HG03575 (cell line): ENCODE measurements at regions not wholly inside any gene's neighbourhood (a gene's known extent, or its start where the extent isn't known, plus 50 kb on each side); places are given as distances from the start of the nearest gene placed in this dataset.
"Not testable (repeated sequence)": the region's sequence is repeated elsewhere in the genome, so short reads cannot be mapped to it uniquely, and the experiment has no call there.

Experiments
- ATAC-seq: cut with Tn5 transposase; IDR thresholded peaks from one replicate; pipeline ENCODE4 v1.9.1; 2021; ENCODE audit not compliant: unreplicated experiment, insufficient number of reproducible peaks, low FRiP score; ENCODE audit errors: extremely low read depth

DNA sequence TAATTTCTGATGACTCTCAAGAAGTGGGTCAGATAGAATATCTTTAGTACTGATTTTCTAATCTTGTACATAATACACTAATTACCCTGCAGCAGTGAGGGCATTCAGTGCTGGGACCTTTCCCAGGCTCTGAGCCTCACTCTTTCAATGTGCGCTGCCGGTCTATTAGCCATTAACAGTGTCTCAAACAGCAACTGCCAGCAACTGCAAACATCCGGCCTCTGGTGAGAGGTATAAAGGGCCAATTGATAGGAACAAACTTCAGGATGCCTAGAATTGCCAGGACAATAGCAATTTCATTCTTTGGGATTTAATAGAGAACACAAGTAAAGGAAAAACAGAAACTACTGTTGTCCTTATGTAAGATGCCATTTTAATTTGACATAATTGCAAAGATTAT is 604.4 kb upstream of the SPRY2 start:
- ATAC-seq, result no peak

GRCh38 chr13:80939581-80939980 is 598.7 kb upstream of the SPRY2 start:
- no peak for ATAC-seq

DNA sequence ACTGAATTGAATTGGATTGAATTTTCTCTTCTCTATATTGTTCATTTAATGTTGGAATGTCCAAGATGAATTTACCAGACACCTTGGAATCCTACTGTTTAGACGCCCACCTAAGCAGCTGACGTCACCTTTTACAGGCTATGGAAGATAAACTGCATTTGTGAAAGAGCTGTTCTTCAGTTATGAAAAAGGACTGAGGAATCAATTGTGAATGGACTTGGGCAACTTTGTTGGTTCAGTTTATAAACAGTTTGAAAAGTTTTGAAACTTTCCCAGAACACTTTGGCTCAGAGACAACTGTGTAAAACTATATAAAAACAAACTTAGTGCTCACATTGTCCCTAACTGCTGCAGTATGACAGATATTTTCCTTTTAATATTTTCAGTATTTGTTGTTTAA is 590.8 kb upstream of the SPRY2 start:
- ATAC-seq, result no peak

GRCh38 chr13:80931118-80931517 is 590.2 kb upstream of the SPRY2 start:
- ATAC-seq, result no peak

- ATAC-seq, result no peak
These were observed 587.3 kb upstream of the SPRY2 start for GRCh38 chr13:80928241-80928640.

DNA sequence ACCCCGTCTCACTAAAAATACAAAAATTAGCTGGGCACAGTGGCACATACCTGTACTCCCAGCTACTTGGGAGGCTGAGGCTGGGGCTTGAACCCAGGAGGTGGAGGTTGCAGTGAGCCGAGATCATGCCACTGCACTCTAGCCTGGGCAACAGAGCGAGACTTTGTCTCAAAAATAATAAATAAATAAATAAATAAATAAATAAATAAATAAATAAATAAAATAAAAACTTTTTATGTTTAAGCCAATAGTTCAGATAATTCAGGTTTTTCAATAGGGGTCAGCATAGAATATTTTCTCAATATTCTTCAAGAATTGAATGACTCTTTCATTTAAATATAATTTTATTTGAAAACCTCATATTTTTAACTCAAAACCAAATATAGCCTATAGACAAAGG is 585.1 kb upstream of the SPRY2 start:
- ATAC-seq, result not testable (repeated sequence)

- no peak for ATAC-seq
These were observed 583.7 kb upstream of the SPRY2 start for GRCh38 chr13:80924596-80924995.

DNA sequence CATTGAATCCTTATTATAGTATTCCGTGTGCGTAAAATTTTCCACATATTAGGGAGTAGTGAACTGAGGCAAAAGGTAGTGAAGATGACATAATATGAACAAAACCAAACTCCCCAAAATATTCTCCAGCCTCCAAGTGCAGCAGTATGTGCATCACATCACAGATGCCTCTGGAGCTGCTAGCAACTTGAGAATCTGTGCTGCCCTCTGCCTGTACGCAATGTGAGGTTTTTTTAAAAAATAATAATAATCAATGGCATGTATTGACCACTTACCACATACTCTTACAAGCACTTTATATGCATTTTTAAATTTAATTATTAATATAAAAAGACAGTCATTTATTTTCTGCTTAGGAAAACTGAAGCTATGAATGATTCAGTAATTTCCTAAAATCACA is 583.0 kb upstream of the SPRY2 start:
- ATAC-seq, result no peak

- ATAC-seq, result no peak
These were observed 581.0 kb upstream of the SPRY2 start for GRCh38 chr13:80921971-80922370.

GRCh38 chr13:80921541-80921940 is 580.6 kb upstream of the SPRY2 start:
- no peak for ATAC-seq

- no peak for ATAC-seq
These were observed 565.9 kb upstream of the SPRY2 start for GRCh38 chr13:80906860-80907259.

GRCh38 chr13:80904386-80904785 is 563.5 kb upstream of the SPRY2 start:
- no peak for ATAC-seq

DNA sequence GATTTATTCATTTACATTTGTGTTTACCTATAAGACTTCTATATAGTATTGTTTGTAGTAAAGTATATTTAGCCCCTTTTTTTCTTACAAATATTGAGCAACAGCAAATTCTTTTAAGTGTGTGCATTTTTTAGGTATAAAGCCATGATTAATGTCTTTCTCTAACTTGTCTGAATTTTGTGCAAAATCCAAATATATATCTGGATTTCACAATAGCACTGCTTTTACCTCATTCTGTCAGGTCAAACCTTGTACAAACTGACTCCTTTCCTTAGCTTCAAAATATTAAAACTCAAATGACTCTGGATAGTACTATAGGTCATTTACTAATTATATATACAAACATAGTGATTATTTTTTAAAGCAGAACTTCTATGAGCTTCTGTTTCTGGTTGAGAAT is 563.0 kb upstream of the SPRY2 start:
- no peak for ATAC-seq

- no peak for ATAC-seq
These were observed 560.6 kb upstream of the SPRY2 start for GRCh38 chr13:80901530-80901929.

DNA sequence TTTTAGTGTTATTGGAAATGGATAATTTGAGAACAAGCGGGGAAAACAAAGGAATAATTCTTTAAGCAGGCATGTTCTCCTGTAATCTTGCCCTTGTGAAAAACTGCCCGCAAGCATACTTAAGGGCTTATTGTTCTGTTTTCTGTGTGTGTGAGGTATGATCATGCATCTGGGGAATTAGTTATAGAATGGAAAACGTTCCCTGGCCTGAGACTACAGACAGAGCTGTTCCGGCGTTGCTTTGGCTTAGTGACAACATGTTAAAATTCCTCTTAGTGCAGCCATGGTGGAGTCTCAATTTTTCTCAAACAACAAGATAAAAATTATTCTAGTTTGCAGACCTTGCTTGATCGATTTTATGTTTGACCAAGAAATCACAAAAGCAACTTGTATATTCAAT is 560.2 kb upstream of the SPRY2 start:
- ATAC-seq, result no peak

DNA sequence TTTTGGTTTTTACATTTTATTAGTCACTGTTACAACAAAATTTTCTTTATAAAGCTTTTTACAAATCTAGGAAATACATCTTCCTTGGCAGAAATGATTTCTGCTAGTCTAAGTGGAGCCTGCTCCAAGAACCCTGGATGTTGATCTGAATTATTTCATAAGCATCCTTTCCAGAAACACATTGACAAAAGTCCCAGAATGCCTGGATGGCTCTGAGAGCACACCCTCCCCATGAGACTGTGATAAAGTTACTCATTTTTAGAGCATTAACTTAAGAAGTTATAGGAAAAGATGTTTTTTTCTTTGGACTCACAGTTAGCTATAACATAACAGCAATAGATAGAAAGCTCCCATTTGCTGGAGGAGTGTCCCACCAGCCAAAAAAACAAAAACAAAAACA is 559.6 kb upstream of the SPRY2 start:
- ATAC-seq, result no peak

DNA sequence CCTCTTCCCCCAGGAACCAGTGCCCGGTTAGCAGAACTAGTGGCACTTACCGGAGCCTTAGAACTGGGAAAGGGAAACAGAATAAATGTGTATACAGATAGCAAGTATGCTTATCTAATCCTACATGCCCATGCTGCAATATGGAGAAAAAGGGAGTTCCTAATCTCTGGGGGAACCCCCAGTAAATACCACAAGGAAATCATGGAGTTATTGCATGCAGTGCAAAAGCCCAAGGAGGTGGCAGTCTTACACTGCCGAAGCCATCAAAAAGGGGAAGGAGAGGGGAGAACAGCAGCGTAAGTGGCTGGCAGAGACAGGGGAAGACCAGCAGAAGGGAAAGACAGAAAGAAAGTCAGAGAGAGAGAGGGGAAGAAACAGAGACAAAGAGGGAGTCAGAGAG is 556.7 kb upstream of the SPRY2 start:
- not testable (repeated sequence) for ATAC-seq

DNA sequence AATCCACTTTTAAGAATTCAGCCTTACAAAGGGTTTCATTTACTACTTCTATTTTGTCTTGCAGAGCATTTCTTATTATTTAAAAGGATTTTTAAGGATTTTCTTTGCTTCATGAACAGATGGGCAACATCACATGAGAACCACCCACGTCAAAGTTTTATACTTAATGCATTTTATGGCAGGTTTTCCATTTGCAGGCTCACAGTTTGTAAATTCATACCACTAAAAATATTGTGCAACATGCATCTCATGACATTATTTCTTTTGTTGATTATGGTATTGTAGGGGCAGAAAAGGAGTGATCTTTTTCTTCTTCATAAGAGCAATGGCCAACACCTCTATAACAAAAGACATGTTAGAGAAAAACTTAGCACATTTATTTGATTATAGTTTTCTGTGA is 554.0 kb upstream of the SPRY2 start:
- ATAC-seq, result no peak

DNA sequence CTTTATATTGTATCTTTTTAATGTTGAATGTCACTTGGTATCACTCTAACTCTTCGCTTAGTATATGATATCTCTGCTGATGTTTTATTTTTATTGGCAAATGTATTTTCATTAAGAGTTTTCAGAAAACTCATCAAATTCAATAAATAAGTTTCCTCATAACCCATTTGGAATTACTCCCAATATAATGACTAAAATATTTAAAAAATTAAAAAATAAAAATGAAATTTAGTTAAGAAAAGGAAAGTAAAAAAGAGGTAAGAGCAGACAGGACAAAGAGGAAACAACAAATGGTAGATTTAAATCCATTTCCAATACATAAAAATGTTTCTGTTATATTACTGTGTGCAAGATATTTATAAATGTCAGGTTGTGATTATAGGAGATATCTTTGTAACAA is 548.9 kb upstream of the SPRY2 start:
- ATAC-seq, result no peak

- no peak for ATAC-seq
These were observed 547.5 kb upstream of the SPRY2 start for GRCh38 chr13:80888390-80888789.

GRCh38 chr13:80884056-80884785 is 543.3 kb upstream of the SPRY2 start:
- no peak for ATAC-seq
